ENCODE measurements at regions not wholly inside any gene's neighbourhood (a gene's known extent, or its start where the extent isn't known, plus 50 kb on each side); places are given as distances from the start of the nearest gene placed in this dataset.

- DNase-seq (ENCODE audit: low spot score) (no peak), ATAC-seq (no peak)
- intact Hi-C loops (cut with DNase I) = no loop called here
Observed at GRCh38 chr5:51449026-51449425, 65.8 kb downstream of the ISL1 start.

- DNase-seq (ENCODE audit: low spot score) (no peak), ATAC-seq (no peak)
- intact Hi-C loops (cut with DNase I) = no loop called here
Observed at GRCh38 chr5:51452562-51452961, 69.3 kb downstream of the ISL1 start.

- DNase-seq (ENCODE audit: low spot score) = no peak
- ATAC-seq = no peak
- intact Hi-C loops (cut with DNase I) = no loop called here
Observed at GRCh38 chr5:51465165-51465564, 81.9 kb downstream of the ISL1 start.

GRCh38 chr5:51466214-51466613 lies 83.0 kb downstream of the ISL1 start:
- DNase-seq (ENCODE audit: low spot score) = no peak
- intact Hi-C loops (cut with DNase I) = no loop called here
- ATAC-seq = no peak

GRCh38 chr5:51468196-51468595 lies 84.9 kb downstream of the ISL1 start:
- ATAC-seq = no peak
- DNase-seq (ENCODE audit: low spot score) = no peak
- intact Hi-C loops (cut with DNase I) = no loop called here

- intact Hi-C loops (cut with DNase I) = no loop called here
- DNase-seq (ENCODE audit: low spot score) (no peak), ATAC-seq (no peak)
Observed at GRCh38 chr5:51471630-51472029, 88.4 kb downstream of the ISL1 start.

GRCh38 chr5:51472472-51472871 lies 89.2 kb downstream of the ISL1 start:
- ATAC-seq (no peak), DNase-seq (ENCODE audit: low spot score) (no peak)
- intact Hi-C loops (cut with DNase I) = no loop called here

GRCh38 chr5:51475628-51476027 lies 92.4 kb downstream of the ISL1 start:
- intact Hi-C loops (cut with DNase I) = no loop called here
- ATAC-seq (no peak), DNase-seq (ENCODE audit: low spot score) (no peak)

GRCh38 chr5:51476431-51476830 lies 93.2 kb downstream of the ISL1 start:
- intact Hi-C loops (cut with DNase I) = no loop called here
- ATAC-seq (no peak), DNase-seq (ENCODE audit: low spot score) (no peak)

- DNase-seq (ENCODE audit: low spot score) = no peak
- intact Hi-C loops (cut with DNase I) = no loop called here
- ATAC-seq = no peak
Observed at GRCh38 chr5:51479840-51480239, 96.6 kb downstream of the ISL1 start.

- no peak for DNase-seq (ENCODE audit: low spot score)
- intact Hi-C loops (cut with DNase I) = no loop called here
- ATAC-seq = no peak
Observed at GRCh38 chr5:51484326-51484725, 101.1 kb downstream of the ISL1 start.

- intact Hi-C loops (cut with DNase I) = no loop called here
- DNase-seq (ENCODE audit: low spot score) (no peak), ATAC-seq (no peak)
Observed at GRCh38 chr5:51486158-51486557, 102.9 kb downstream of the ISL1 start.

- ATAC-seq = no peak
- intact Hi-C loops (cut with DNase I) = no loop called here
- DNase-seq (ENCODE audit: low spot score) = no peak
Observed at GRCh38 chr5:51487952-51488351, 104.7 kb downstream of the ISL1 start.

GRCh38 chr5:51488803-51489642 lies 105.8 kb downstream of the ISL1 start:
- no peak for ATAC-seq
- DNase-seq (ENCODE audit: low spot score) = no peak
- intact Hi-C loops (cut with DNase I) = no loop called here

GRCh38 chr5:51494821-51495220 lies 111.6 kb downstream of the ISL1 start:
- intact Hi-C loops (cut with DNase I) = no loop called here
- ATAC-seq = no peak
- DNase-seq (ENCODE audit: low spot score) = no peak

GRCh38 chr5:51495672-51496071 lies 112.4 kb downstream of the ISL1 start:
- intact Hi-C loops (cut with DNase I) = no loop called here
- DNase-seq (ENCODE audit: low spot score) = no peak
- ATAC-seq = no peak

GRCh38 chr5:51517838-51518237 lies 134.6 kb downstream of the ISL1 start:
- intact Hi-C loops (cut with DNase I) = no loop called here
- DNase-seq (ENCODE audit: low spot score) = no peak
- ATAC-seq = no peak

GRCh38 chr5:51518607-51519006 lies 135.4 kb downstream of the ISL1 start:
- DNase-seq (ENCODE audit: low spot score) (no peak), ATAC-seq (no peak)
- intact Hi-C loops (cut with DNase I) = no loop called here

GRCh38 chr5:51521583-51521982 lies 138.3 kb downstream of the ISL1 start:
- DNase-seq (ENCODE audit: low spot score) (no peak), ATAC-seq (no peak)
- intact Hi-C loops (cut with DNase I) = no loop called here

GRCh38 chr5:51539232-51539631 lies 156.0 kb downstream of the ISL1 start:
- no peak for ATAC-seq
- intact Hi-C loops (cut with DNase I) = no loop called here

GRCh38 chr5:51544031-51544785 lies 161.0 kb downstream of the ISL1 start:
- DNase-seq (ENCODE audit: low spot score) (no peak), ATAC-seq (no peak)
- intact Hi-C loops (cut with DNase I) = no loop called here

More at GRCh38 chr5:51539232-51539631, 156.0 kb downstream of the ISL1 start:
- DNase-seq (ENCODE audit: low spot score) = no peak

All from sciatic nerve (tissue), 2 donors.